Skin of body (tissue), 1 donor: ENCODE measurements at regions not wholly inside any gene's neighbourhood (a gene's known extent, or its start where the extent isn't known, plus 50 kb on each side); places are given as distances from the start of the nearest gene placed in this dataset.

Experiments used
- DNase-seq: peaks from one replicate; lab custom pipeline; 2025; lab: John Stamatoyannopoulos, UW

- no peak for DNase-seq
Observed at GRCh38 chr9:126125177-126125576, 201.5 kb upstream of the MVB12B start.

GRCh38 chr9:126125577-126125976 is 201.1 kb upstream of the MVB12B start:
- DNase-seq, result no peak

- DNase-seq, result no peak
Observed at GRCh38 chr9:126125992-126126409, 200.6 kb upstream of the MVB12B start.

GRCh38 chr9:126126807-126127206 is 199.8 kb upstream of the MVB12B start:
- no peak for DNase-seq

GRCh38 chr9:126127591-126127990 is 199.0 kb upstream of the MVB12B start:
- no peak for DNase-seq

- no peak for DNase-seq
Observed at GRCh38 chr9:126128494-126129142, 198.0 kb upstream of the MVB12B start.

- DNase-seq, result no peak
Observed at GRCh38 chr9:126131066-126132010, 195.3 kb upstream of the MVB12B start.

- DNase-seq, result no peak
Observed at GRCh38 chr9:126132746-126133145, 193.9 kb upstream of the MVB12B start.

- no peak for DNase-seq
Observed at GRCh38 chr9:126144196-126144595, 182.4 kb upstream of the MVB12B start.

GRCh38 chr9:126144603-126145456 is 181.8 kb upstream of the MVB12B start:
- no peak for DNase-seq

GRCh38 chr9:126145887-126146253 is 180.8 kb upstream of the MVB12B start:
- no peak for DNase-seq

- no peak for DNase-seq
Observed at GRCh38 chr9:126146254-126147145, 180.1 kb upstream of the MVB12B start.

GRCh38 chr9:126147186-126147935 is 179.3 kb upstream of the MVB12B start:
- no peak for DNase-seq

- DNase-seq, result no peak
Observed at GRCh38 chr9:126147936-126148870, 178.4 kb upstream of the MVB12B start.

- no peak for DNase-seq
Observed at GRCh38 chr9:126148994-126149393, 177.6 kb upstream of the MVB12B start.

- no peak for DNase-seq
Observed at GRCh38 chr9:126149661-126150060, 177.0 kb upstream of the MVB12B start.

- DNase-seq, result no peak
Observed at GRCh38 chr9:126150411-126151030, 176.1 kb upstream of the MVB12B start.

- DNase-seq, result no peak
Observed at GRCh38 chr9:126151031-126151685, 175.5 kb upstream of the MVB12B start.
